GM18511 (cell line): ENCODE measurements at regions not wholly inside any gene's neighbourhood (a gene's known extent, or its start where the extent isn't known, plus 50 kb on each side); places are given as distances from the start of the nearest gene placed in this dataset.

ENCODE experiments used
- ATAC-seq: cut with Tn5 transposase; IDR thresholded peaks from one replicate; pipeline ENCODE4 v1.9.1; 2021; ENCODE audit warnings: mild to moderate bottlenecking, moderate library complexity; ENCODE audit not compliant: unreplicated experiment

DNA sequence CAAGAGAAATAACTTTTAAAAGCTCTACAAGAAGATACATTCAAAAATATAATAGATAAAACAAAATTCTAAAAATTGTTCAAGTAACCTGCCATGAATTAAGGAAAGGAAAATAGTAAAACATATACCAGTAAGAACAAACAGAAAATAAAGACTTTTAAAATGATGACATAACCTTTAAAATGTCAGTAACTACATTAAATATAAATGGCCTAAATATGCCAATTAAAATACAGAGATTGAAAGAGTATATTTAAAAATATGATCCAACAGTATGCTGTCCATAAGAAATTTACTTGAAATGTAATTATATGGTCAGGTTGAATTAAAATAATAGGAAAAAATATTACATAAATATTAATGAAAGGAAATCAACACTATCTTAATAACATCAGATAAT is 911.7 kb upstream of the POU3F3 start:
- no peak for ATAC-seq

GRCh38 chr2:103945083-103945482 is 908.8 kb upstream of the POU3F3 start:
- no peak for ATAC-seq

GRCh38 chr2:103959174-103960128 is 894.5 kb upstream of the POU3F3 start:
- ATAC-seq, result no peak

- ATAC-seq, result no peak
Observed at GRCh38 chr2:103960129-103960513, 893.8 kb upstream of the POU3F3 start.

DNA sequence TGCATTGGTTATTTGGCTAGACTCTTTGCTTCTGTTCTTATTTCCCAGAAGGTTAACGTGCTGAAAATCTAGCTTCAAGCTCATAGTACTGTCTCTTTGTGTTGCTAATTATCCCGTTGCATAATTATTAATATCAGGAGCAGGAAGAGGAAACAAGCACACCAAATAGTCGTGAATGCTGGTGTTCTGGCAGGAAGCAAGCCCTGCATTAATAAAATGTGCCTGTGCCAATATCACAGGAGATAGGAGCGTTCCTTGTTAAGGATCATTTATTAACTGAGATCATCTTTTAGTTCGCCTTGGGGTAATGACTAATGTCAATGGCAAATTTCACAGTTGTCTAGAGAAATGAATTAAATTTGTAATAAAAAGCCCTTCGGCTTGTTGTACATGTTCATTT is 893.0 kb upstream of the POU3F3 start:
- no peak for ATAC-seq

- ATAC-seq, result no peak
Observed at GRCh38 chr2:103961862-103962261, 892.1 kb upstream of the POU3F3 start.

DNA sequence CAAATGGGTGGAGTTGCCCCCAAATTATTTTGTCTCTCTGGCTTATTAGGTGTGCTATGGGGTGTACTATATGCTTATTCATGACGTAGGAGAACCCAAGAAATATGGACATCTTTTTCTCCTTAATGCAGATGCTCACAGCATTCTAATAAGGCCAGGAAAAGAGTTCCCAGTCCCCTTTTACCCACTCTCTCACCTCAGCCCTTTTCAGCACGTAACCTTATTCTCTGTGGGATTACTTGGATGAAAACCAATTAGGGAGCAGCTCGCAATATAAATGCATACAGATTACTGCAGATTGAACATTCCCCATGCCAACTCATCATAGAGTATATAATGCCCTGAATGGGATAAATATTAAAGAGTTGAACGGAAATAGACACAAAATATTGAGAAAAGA is 891.2 kb upstream of the POU3F3 start:
- ATAC-seq, result no peak

GRCh38 chr2:103963146-103963725 is 890.7 kb upstream of the POU3F3 start:
- no peak for ATAC-seq

DNA sequence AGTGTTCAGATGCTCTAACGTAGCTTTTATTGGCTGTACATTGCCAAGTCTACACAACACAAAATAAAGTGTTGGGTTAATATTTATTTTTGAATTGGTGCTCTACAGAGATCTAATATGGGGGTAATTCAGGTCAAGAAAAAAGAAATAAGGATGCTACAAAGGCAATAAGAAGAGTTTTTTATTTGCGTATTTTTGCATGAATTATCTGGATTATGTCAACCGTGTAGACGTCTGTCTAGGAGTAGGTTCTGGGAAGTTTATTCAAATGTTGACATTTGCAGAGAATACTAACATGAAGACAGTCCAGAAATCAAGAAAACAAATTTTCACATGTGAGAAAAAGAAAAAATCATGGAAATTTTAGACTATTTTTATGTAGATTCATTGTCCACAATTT is 876.7 kb upstream of the POU3F3 start:
- ATAC-seq, result no peak

- ATAC-seq, result no peak
Observed at GRCh38 chr2:103977668-103978067, 876.2 kb upstream of the POU3F3 start.

DNA sequence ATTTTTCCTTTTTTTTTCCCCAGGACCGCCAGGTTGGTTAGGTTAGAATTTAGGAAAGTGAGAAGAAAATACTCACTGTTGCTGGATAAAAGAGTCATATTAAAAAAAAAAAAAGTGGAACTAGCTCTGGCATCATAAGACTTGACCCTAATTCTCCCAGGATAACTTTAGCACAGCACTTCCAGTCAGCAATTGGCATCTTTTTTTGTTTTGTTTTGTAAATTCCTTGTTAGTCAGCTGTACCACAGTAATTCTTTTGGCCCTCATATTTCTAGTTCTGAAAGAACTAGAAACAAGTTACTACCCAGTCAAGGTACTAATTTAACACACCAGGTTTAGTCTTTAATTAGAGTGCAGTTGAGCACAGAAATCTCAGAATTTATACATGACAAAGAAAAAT is 873.5 kb upstream of the POU3F3 start:
- ATAC-seq, result no peak

DNA sequence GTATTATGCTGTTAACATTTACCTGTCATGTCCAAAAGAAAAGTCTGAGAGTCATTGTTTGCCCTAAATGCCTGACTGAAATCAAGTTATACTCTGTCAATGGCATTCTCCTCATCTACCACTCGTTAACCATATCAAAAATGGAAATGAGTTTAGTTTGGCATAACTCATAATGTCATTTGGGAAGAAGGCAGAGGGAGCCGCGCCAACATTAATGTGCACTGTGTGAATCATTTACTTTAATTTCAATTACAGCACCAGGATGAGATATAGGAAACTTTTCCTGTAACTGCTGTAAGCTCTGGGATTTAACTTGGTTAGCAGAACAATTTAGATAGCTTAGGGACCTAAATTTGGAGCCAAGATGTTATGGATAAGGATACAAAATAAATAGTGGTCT is 871.2 kb upstream of the POU3F3 start:
- ATAC-seq, result no peak

- no peak for ATAC-seq
Observed at GRCh38 chr2:103986001-103986400, 867.9 kb upstream of the POU3F3 start.

GRCh38 chr2:103991591-103991990 is 862.3 kb upstream of the POU3F3 start:
- ATAC-seq, result no peak

GRCh38 chr2:104004821-104005220 is 849.1 kb upstream of the POU3F3 start:
- no peak for ATAC-seq

GRCh38 chr2:104016801-104017200 is 837.1 kb upstream of the POU3F3 start:
- no peak for ATAC-seq

- no peak for ATAC-seq
Observed at GRCh38 chr2:104023306-104023705, 830.6 kb upstream of the POU3F3 start.

GRCh38 chr2:104023765-104024164 is 830.1 kb upstream of the POU3F3 start:
- no peak for ATAC-seq

GRCh38 chr2:104025295-104025694 is 828.6 kb upstream of the POU3F3 start:
- no peak for ATAC-seq

DNA sequence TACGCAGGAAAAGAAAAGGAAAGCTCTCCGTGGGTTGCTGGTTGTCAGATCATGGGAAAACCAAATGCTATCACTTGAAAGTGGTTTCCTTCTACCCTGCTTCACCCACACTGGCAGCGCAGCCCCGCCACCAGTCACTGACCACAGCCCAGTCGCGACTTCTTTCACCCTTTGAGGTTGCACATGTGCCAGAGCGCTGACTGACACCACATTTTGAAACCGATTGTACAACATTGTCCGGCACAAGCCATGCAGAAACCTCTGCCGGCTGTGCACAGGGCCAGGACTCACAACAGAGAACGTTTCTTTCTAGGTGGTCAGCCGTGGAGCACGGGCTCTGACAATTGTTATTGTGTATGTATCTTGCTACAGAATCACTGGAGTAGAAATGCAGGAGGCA is 827.2 kb upstream of the POU3F3 start:
- ATAC-seq, result no peak

GRCh38 chr2:104027321-104027720 is 826.6 kb upstream of the POU3F3 start:
- no peak for ATAC-seq

- ATAC-seq, result no peak
Observed at GRCh38 chr2:104028061-104028460, 825.9 kb upstream of the POU3F3 start.
